HCT116 (cell line): ENCODE measurements at regions not wholly inside any gene's neighbourhood (a gene's known extent, or its start where the extent isn't known, plus 50 kb on each side); places are given as distances from the start of the nearest gene placed in this dataset.

Source experiments
- CBX3 ChIP-seq: IDR thresholded peaks from 2 replicates; pipeline ENCODE4 v1.6.1; 2012; ENCODE audit warnings: low read depth
- POLR2A ChIP-seq: IDR thresholded peaks from 2 replicates; pipeline ENCODE4 v1.7.0; 2011; ENCODE audit warnings: borderline replicate concordance; ENCODE audit not compliant: insufficient read depth, insufficient read length; ENCODE audit errors: extremely low read depth
- RAD21 ChIP-seq: IDR thresholded peaks from 2 replicates; pipeline ENCODE4 v1.6.1; 2012; ENCODE audit warnings: low read depth, mild to moderate bottlenecking
- TF ChIP-seq, protein P1 (sequence below), 3 experiments: fragments of 200-600 bp in 1 of 3; sonication (generic) in 1 of 3; IDR thresholded peaks in 2 of 3; conservative IDR thresholded peaks in 1 of 3; 2 replicates each; pipeline ENCODE4 v1.5.1; 2012 to 2017; ENCODE audit warnings: low read depth in 2 of 3, low read length in 2 of 3, antibody characterized with exemption in 1 of 3, borderline replicate concordance in 1 of 3, control low read depth in 1 of 3, mild to moderate bottlenecking in 1 of 3, mixed read lengths in 1 of 3, mixed run types in 1 of 3, moderate library complexity in 1 of 3; ENCODE audit not compliant: insufficient read depth in 1 of 3
- TF ChIP-seq, protein P2 (sequence below): IDR thresholded peaks from 2 replicates; pipeline ENCODE4 v1.6.1; 2011; ENCODE audit warnings: mild to moderate bottlenecking, low read length, moderate library complexity; ENCODE audit not compliant: insufficient replicate concordance; ENCODE audit errors: extremely low read depth
- TF ChIP-seq, protein P3 (sequence below): IDR thresholded peaks from 2 replicates; pipeline ENCODE4 v1.6.1; 2012; ENCODE audit warnings: low read depth

DNA sequence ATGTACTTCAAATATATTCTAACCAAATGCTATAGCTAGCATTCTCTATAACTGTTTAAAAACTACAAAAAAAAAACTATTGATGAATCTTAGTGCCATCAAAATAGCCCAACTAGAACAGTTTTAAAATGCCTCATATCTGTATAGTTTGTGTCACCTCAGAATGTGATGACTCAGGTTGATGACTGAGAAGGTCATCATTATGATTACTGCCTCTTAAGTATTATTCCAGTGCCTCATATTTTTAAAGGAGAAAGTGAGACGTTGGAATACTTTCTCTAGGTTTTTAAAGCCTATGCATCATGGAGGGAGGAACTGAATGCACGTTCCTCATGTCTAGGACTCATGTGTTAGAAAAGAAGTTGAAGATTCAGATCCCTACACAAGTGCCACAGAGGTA, 88.2 kb downstream of the TMA16 start:
- TF ChIP-seq CBX3 (no peak), RAD21 (no peak), POLR2A (no peak)
- TF ChIP-seq, protein P1, sequence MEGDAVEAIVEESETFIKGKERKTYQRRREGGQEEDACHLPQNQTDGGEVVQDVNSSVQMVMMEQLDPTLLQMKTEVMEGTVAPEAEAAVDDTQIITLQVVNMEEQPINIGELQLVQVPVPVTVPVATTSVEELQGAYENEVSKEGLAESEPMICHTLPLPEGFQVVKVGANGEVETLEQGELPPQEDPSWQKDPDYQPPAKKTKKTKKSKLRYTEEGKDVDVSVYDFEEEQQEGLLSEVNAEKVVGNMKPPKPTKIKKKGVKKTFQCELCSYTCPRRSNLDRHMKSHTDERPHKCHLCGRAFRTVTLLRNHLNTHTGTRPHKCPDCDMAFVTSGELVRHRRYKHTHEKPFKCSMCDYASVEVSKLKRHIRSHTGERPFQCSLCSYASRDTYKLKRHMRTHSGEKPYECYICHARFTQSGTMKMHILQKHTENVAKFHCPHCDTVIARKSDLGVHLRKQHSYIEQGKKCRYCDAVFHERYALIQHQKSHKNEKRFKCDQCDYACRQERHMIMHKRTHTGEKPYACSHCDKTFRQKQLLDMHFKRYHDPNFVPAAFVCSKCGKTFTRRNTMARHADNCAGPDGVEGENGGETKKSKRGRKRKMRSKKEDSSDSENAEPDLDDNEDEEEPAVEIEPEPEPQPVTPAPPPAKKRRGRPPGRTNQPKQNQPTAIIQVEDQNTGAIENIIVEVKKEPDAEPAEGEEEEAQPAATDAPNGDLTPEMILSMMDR (IDR thresholded peaks at IDR 0.05 in 2 of 3, conservative IDR thresholded peaks at IDR 0.05 in 1 of 3; ENCODE audit: borderline replicate concordance in 1 of 3, insufficient read depth in 1 of 3, low read depth in 2 of 3, low read length in 2 of 3), result no peak
- TF ChIP-seq, protein P2, sequence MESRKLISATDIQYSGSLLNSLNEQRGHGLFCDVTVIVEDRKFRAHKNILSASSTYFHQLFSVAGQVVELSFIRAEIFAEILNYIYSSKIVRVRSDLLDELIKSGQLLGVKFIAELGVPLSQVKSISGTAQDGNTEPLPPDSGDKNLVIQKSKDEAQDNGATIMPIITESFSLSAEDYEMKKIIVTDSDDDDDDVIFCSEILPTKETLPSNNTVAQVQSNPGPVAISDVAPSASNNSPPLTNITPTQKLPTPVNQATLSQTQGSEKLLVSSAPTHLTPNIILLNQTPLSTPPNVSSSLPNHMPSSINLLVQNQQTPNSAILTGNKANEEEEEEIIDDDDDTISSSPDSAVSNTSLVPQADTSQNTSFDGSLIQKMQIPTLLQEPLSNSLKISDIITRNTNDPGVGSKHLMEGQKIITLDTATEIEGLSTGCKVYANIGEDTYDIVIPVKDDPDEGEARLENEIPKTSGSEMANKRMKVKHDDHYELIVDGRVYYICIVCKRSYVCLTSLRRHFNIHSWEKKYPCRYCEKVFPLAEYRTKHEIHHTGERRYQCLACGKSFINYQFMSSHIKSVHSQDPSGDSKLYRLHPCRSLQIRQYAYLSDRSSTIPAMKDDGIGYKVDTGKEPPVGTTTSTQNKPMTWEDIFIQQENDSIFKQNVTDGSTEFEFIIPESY, result no peak
- TF ChIP-seq, protein P3, sequence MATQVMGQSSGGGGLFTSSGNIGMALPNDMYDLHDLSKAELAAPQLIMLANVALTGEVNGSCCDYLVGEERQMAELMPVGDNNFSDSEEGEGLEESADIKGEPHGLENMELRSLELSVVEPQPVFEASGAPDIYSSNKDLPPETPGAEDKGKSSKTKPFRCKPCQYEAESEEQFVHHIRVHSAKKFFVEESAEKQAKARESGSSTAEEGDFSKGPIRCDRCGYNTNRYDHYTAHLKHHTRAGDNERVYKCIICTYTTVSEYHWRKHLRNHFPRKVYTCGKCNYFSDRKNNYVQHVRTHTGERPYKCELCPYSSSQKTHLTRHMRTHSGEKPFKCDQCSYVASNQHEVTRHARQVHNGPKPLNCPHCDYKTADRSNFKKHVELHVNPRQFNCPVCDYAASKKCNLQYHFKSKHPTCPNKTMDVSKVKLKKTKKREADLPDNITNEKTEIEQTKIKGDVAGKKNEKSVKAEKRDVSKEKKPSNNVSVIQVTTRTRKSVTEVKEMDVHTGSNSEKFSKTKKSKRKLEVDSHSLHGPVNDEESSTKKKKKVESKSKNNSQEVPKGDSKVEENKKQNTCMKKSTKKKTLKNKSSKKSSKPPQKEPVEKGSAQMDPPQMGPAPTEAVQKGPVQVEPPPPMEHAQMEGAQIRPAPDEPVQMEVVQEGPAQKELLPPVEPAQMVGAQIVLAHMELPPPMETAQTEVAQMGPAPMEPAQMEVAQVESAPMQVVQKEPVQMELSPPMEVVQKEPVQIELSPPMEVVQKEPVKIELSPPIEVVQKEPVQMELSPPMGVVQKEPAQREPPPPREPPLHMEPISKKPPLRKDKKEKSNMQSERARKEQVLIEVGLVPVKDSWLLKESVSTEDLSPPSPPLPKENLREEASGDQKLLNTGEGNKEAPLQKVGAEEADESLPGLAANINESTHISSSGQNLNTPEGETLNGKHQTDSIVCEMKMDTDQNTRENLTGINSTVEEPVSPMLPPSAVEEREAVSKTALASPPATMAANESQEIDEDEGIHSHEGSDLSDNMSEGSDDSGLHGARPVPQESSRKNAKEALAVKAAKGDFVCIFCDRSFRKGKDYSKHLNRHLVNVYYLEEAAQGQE, result no peak
